ENCODE measurements at regions not wholly inside any gene's neighbourhood (a gene's known extent, or its start where the extent isn't known, plus 50 kb on each side); places are given as distances from the start of the nearest gene placed in this dataset.

DNA sequence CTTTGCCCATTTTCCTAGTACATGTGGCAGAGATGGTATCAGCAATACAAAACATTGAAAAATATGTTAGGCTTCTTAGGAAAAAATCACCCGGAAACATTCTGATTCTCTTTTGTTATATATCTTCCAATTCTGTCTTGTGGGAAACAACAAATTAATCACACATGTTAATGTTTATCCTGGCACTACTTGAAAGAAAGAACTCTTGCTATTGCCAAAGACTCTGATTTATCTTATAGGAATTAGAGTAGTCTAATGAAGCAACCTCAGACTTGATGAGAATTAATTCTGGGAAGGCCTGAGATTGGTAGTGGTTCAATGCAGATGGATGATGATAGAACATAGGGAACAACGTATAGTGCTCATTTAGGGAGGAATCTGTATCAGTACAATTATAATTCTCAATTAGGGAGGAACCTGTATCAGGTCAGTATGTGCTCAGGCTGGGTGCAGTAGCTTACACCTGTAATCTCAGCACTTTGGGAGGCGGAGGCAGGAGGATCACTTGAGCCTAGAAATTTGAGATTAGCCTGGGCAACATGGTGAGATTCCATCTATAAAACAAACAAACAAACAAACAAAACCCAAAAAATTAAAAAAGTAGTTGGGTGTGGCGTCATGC lies 50.7 kb downstream of the TAS2R16 start:
- H3K4me3 ChIP-seq, result no peak overlapping the region
- no peaks in the 10 kb centered on the region for H3K27me3 ChIP-seq
- H3K9me3 ChIP-seq, result no peaks in the 10 kb centered on the region
- ATAC-seq (peak; percentile 84), DNase-seq (no peak)
- WGBS, 2 donors, result 56% methylated on average over 4 of the region's 4 CpGs
- intact Hi-C loops (cut with DNase I), result no loop called here
- TF ChIP-seq, protein P1, sequence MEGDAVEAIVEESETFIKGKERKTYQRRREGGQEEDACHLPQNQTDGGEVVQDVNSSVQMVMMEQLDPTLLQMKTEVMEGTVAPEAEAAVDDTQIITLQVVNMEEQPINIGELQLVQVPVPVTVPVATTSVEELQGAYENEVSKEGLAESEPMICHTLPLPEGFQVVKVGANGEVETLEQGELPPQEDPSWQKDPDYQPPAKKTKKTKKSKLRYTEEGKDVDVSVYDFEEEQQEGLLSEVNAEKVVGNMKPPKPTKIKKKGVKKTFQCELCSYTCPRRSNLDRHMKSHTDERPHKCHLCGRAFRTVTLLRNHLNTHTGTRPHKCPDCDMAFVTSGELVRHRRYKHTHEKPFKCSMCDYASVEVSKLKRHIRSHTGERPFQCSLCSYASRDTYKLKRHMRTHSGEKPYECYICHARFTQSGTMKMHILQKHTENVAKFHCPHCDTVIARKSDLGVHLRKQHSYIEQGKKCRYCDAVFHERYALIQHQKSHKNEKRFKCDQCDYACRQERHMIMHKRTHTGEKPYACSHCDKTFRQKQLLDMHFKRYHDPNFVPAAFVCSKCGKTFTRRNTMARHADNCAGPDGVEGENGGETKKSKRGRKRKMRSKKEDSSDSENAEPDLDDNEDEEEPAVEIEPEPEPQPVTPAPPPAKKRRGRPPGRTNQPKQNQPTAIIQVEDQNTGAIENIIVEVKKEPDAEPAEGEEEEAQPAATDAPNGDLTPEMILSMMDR (IDR thresholded peaks at IDR 0.05), result no peak
- no peak for TF ChIP-seq POLR2A (IDR thresholded peaks at IDR 0.05)
- no peaks in the 10 kb centered on the region for H3K36me3 ChIP-seq (replicated peaks in 1 of 2; ENCODE audit: insufficient read depth in 1 of 2, low read depth in 2 of 2)
- H3K4me1 ChIP-seq, result peaks cover 17% of the 10 kb centered on the region
- H3K27ac ChIP-seq, result peak overlapping the region in 1 of 4 donors; percentile 22

DNA sequence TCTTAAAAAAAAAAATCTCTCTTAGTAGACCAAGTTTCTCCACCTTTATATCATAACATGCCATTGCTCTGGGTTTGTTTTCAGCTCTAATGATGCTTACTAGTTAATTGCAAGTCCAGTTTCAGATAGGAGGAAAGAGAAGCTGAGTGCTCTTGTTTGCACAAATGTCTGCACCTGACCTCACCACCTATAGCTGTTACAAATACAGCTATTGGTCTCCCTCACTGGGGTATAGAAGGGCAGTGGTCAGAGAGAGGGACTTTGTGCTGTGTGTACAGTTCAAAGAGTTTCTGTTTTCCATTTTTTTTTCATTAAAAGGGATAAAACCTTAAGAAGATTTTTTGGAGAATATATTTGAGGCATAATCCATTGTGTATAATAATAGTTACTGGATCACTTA lies 52.7 kb downstream of the TAS2R16 start:
- DNase-seq (no peak), ATAC-seq (no peak)
- no peaks in the 10 kb centered on the region for H3K27me3 ChIP-seq
- intact Hi-C loops (cut with DNase I), result no loop called here
- TF ChIP-seq POLR2A (IDR thresholded peaks at IDR 0.05), result no peak
- TF ChIP-seq, protein P1 (IDR thresholded peaks at IDR 0.05), result no peak
- H3K4me1 ChIP-seq, result peaks cover 17% of the 10 kb centered on the region
- H3K4me3 ChIP-seq, result no peak overlapping the region
- no peak overlapping the region for H3K27ac ChIP-seq
- no peaks in the 10 kb centered on the region for H3K36me3 ChIP-seq (replicated peaks in 1 of 2; ENCODE audit: insufficient read depth in 1 of 2, low read depth in 2 of 2)
- H3K9me3 ChIP-seq, result no peaks in the 10 kb centered on the region

DNA sequence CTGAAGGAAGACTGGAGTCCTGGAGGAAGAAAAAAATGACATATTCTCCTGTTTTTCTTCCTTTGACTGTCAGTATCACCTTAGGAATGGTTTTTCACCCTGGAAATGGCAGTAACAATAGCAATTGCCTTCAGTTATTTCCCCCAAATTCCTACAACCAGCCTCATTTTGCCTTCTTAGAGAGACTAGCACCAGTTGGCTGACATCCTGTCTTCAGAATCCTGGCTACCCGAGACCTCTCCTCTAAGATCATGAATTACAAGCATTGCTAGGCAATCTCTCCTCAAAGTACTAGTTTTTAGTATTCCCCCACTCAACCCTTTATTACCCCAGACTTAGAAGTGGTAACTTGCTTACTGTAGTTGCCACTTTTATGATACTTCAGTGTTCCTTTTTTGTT lies 53.4 kb downstream of the TAS2R16 start:
- TF ChIP-seq, protein P1 (IDR thresholded peaks at IDR 0.05), result no peak
- no peak for TF ChIP-seq POLR2A (IDR thresholded peaks at IDR 0.05)
- 76 to 91% methylated on average over 1 of the region's 1 CpG for WGBS, 2 donors
- H3K9me3 ChIP-seq, result no peaks in the 10 kb centered on the region
- H3K36me3 ChIP-seq (replicated peaks in 1 of 2; ENCODE audit: insufficient read depth in 1 of 2, low read depth in 2 of 2), result no peaks in the 10 kb centered on the region
- peaks cover 17% of the 10 kb centered on the region for H3K4me1 ChIP-seq
- no peak for ATAC-seq
- H3K4me3 ChIP-seq, result no peak overlapping the region
- H3K27ac ChIP-seq, result no peak overlapping the region
- H3K27me3 ChIP-seq, result no peaks in the 10 kb centered on the region
- intact Hi-C loops (cut with DNase I), result no loop called here
- DNase-seq, result no peak

Measured in body of pancreas (tissue), 4 donors.